ENCODE measurements at regions not wholly inside any gene's neighbourhood (a gene's known extent, or its start where the extent isn't known, plus 50 kb on each side); places are given as distances from the start of the nearest gene placed in this dataset.
"Not testable (repeated sequence)": the region's sequence is repeated elsewhere in the genome, so short reads cannot be mapped to it uniquely, and the experiment has no call there.

DNA sequence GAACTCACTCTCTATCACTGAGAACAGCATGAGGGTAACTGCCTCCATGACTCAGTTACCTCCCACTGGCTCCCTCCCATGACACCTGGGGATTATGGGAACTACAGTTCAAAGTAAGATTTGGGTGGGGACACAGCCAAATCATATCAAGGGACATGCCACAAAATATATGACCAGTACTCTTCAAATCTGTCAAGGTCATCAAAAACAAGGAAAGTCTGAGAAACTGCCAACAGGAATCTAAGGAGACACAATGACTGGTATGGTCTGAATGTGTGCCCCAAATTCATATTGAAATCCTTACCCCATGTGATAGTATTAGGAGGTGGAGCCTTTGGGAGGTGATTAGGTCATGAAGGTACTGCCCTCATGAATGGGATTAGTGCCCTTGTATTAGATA is 258.8 kb downstream of the TPBG start:
- Mint-ChIP-seq H3K36me3 (no peaks in the 10 kb centered on the region), H3K9me3 (peaks cover 7% of the 10 kb centered on the region), H3K4me3 (no peak overlapping the region), H3K27ac (no peak overlapping the region), H3K4me1 (no peaks in the 10 kb centered on the region), H3K27me3 (no peaks in the 10 kb centered on the region)
- ATAC-seq = no peak

DNA sequence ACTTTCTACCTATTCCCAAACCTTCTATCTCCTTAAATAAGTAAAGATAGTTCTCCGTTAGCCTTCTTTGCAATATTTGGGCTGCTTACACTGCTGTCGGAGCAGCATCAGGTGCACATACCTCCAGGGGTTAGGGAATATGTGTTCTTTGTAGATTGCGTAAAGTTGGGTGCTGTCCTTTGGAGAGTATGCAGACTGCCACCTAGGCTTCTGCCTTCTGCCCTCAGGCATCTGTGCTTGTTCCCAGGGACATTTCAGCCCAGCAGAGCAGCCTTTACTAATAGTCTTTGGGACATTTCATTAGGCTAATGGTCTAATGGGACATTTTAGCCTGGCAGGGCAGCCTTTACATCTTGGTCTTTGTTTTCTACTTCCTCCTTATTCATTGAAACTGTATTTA is 260.6 kb downstream of the TPBG start:
- no peaks in the 10 kb centered on the region for H3K4me1 Mint-ChIP-seq
- H3K4me3 Mint-ChIP-seq = no peak overlapping the region
- no peaks in the 10 kb centered on the region for H3K36me3 Mint-ChIP-seq

GRCh38 chr6:82626946-82627345 is 263.3 kb downstream of the TPBG start:
- ATAC-seq, H3K4me3 Mint-ChIP-seq, H3K9me3 Mint-ChIP-seq, H3K36me3 Mint-ChIP-seq, H3K4me1 Mint-ChIP-seq, H3K27ac Mint-ChIP-seq, H3K27me3 Mint-ChIP-seq: not testable (repeated sequence)

More for the DNA sequence above, 260.6 kb downstream of the TPBG start:
- Mint-ChIP-seq H3K27ac (no peak overlapping the region), H3K27me3 (no peaks in the 10 kb centered on the region), H3K9me3 (peaks cover 7% of the 10 kb centered on the region)
- no peak for ATAC-seq

DNA sequence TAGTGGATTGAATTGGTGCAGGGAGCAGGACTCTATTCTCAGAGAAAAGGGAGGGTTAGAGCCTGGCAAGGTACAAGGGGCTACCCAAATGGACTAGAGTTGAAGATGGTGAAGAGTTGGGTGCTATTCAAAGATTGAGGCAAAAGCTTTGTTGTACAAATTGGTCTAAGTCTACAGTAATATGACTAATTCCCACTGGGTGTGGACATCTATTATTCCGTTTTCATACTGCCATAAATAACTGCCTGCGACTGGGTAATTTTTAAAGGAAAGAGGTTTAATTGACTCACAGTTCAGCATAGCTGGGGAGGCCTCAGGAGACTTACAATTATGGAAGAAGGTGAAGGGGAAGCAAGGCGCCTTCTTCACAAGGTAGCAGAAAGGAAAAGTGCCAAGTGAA is 266.3 kb downstream of the TPBG start:
- Mint-ChIP-seq H3K9me3 (peaks cover 4% of the 10 kb centered on the region), H3K27ac (no peak overlapping the region), H3K4me3 (no peak overlapping the region), H3K4me1 (no peaks in the 10 kb centered on the region), H3K27me3 (no peaks in the 10 kb centered on the region), H3K36me3 (no peaks in the 10 kb centered on the region)
- no peak for ATAC-seq

- no peaks in the 10 kb centered on the region for H3K4me1 Mint-ChIP-seq
Observed at GRCh38 chr6:82641677-82642076, 278.1 kb downstream of the TPBG start.

GRCh38 chr6:82645536-82646230 is 282.1 kb downstream of the TPBG start:
- H3K27me3 Mint-ChIP-seq = no peaks in the 10 kb centered on the region
- no peaks in the 10 kb centered on the region for H3K36me3 Mint-ChIP-seq
- no peak for ATAC-seq
- no peaks in the 10 kb centered on the region for H3K4me1 Mint-ChIP-seq
- no peak overlapping the region for H3K27ac Mint-ChIP-seq
- H3K9me3 Mint-ChIP-seq = peaks cover 5% of the 10 kb centered on the region
- H3K4me3 Mint-ChIP-seq = no peak overlapping the region

More at GRCh38 chr6:82641677-82642076, 278.1 kb downstream of the TPBG start:
- Mint-ChIP-seq H3K27me3 (no peaks in the 10 kb centered on the region), H3K27ac (no peak overlapping the region), H3K9me3 (peaks cover 8% of the 10 kb centered on the region), H3K4me3 (no peak overlapping the region), H3K36me3 (no peaks in the 10 kb centered on the region)
- ATAC-seq = no peak

- no peaks in the 10 kb centered on the region for H3K4me1 Mint-ChIP-seq
- no peak overlapping the region for H3K27ac Mint-ChIP-seq
- ATAC-seq = no peak
Observed at GRCh38 chr6:82646231-82646615, 282.6 kb downstream of the TPBG start.

GRCh38 chr6:82651845-82652335 is 288.3 kb downstream of the TPBG start:
- no peak overlapping the region for H3K4me3 Mint-ChIP-seq
- H3K27me3 Mint-ChIP-seq = no peaks in the 10 kb centered on the region
- no peak overlapping the region for H3K27ac Mint-ChIP-seq
- H3K9me3 Mint-ChIP-seq = peaks cover 1% of the 10 kb centered on the region
- no peak for ATAC-seq
- no peaks in the 10 kb centered on the region for H3K4me1 Mint-ChIP-seq
- H3K36me3 Mint-ChIP-seq = no peaks in the 10 kb centered on the region

More at GRCh38 chr6:82646231-82646615, 282.6 kb downstream of the TPBG start:
- Mint-ChIP-seq H3K36me3 (no peaks in the 10 kb centered on the region), H3K27me3 (no peaks in the 10 kb centered on the region), H3K9me3 (peaks cover 4% of the 10 kb centered on the region), H3K4me3 (no peak overlapping the region)

DNA sequence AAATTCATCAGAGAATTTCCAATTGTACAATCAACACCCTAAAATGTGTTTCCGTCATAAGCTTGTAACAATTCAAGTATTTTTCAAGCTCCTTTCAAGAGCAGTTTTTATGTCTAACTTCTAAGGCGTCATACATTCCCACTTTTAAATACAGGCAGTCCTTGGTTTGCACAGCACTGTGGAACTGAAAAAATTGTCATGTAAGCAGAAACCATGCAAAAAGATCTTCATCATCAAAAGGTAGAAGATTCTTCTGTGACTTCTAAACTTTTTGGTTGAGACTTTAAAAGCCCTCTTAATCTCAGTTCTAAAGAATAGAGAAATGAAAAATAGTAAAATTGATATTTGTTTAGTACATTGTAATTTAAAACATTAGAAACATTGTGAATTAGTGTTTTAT is 315.6 kb downstream of the TPBG start:
- H3K27me3 Mint-ChIP-seq = no peaks in the 10 kb centered on the region
- no peak overlapping the region for H3K27ac Mint-ChIP-seq
- peaks cover 11% of the 10 kb centered on the region for H3K9me3 Mint-ChIP-seq
- H3K36me3 Mint-ChIP-seq = no peaks in the 10 kb centered on the region
- H3K4me1 Mint-ChIP-seq = no peaks in the 10 kb centered on the region
- no peak for ATAC-seq
- no peak overlapping the region for H3K4me3 Mint-ChIP-seq

GRCh38 chr6:82680192-82680591 is 316.6 kb downstream of the TPBG start:
- H3K36me3 Mint-ChIP-seq = no peaks in the 10 kb centered on the region
- ATAC-seq = no peak
- no peak overlapping the region for H3K27ac Mint-ChIP-seq
- H3K9me3 Mint-ChIP-seq = peaks cover 9% of the 10 kb centered on the region
- no peaks in the 10 kb centered on the region for H3K27me3 Mint-ChIP-seq
- no peak overlapping the region for H3K4me3 Mint-ChIP-seq
- H3K4me1 Mint-ChIP-seq = no peaks in the 10 kb centered on the region

DNA sequence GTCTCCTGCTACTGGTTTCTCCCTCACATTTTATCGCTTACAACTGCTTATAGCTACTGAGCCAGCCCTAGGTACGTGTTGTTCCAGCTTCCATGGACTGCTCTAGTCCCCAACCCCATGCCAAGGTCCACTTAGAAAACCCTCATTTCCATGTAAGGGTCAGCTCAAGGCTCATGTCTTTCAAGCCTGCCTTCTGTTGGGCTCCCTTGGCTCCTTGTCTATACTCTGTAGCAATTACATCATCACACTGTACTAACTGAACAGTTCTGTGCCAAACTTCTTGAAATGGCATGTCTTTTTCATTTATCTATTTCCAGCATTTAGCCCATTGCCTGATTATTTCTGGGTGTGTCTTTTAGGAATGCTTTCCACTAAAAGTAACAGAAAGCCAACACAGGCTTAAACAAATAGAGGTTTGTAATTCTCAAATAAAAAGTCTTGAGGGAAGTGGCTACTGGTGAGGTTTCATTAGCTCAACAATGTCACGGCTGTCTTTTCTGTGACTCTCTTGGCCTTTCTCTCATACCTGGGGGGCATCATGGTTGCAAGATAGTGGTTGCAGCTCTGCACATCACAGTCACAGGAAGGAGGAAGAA is 317.6 kb downstream of the TPBG start:
- no peak for ATAC-seq
- no peaks in the 10 kb centered on the region for H3K4me1 Mint-ChIP-seq
- H3K4me3 Mint-ChIP-seq = no peak overlapping the region
- H3K27me3 Mint-ChIP-seq = no peaks in the 10 kb centered on the region
- no peaks in the 10 kb centered on the region for H3K36me3 Mint-ChIP-seq
- H3K27ac Mint-ChIP-seq = no peak overlapping the region
- H3K9me3 Mint-ChIP-seq = peaks cover 11% of the 10 kb centered on the region

DNA sequence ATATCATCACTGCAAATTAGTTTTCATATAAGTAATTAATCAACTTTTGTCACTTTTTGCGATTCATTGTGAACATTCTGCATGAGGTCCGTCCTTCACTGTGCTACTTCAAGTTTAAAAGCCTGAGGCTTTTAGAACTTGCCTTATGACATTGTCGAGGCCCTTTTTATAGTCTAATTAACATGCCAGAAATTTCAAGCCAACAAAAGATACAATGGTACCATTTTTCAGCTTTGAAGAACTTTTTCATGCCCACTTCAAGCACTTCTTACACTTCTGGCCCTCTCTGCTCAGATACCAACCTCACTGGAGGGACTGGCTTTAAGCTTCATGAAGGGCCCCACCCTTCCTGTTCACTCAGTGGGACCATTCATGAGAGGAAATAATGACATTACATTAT is 323.1 kb downstream of the TPBG start:
- Mint-ChIP-seq H3K4me1 (no peaks in the 10 kb centered on the region), H3K9me3 (peaks cover 9% of the 10 kb centered on the region), H3K4me3 (no peak overlapping the region), H3K36me3 (no peaks in the 10 kb centered on the region), H3K27me3 (no peaks in the 10 kb centered on the region), H3K27ac (no peak overlapping the region)
- ATAC-seq = no peak

DNA sequence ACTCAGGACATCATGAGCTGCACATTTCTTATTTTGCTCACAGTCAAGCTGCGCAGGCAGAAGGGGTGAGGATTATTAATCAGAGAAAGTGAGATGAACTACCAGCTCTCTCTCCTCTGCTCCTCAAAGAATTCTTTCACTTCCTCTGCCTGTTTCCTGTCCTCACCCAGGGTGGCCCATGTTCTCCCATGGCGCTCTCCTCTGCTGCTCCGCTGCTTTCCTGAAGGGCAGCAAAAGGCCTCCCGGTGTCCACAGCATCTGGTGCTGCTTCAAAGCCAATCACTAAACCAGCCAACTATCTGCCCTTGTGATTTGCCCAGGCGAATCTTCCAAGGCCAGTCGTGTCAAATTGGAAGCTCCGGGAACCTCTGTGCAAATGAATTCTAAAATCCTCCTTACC is 324.2 kb downstream of the TPBG start:
- H3K4me3 Mint-ChIP-seq = no peak overlapping the region
- H3K4me1 Mint-ChIP-seq = no peaks in the 10 kb centered on the region
- H3K27me3 Mint-ChIP-seq = no peaks in the 10 kb centered on the region
- no peaks in the 10 kb centered on the region for H3K36me3 Mint-ChIP-seq
- no peak overlapping the region for H3K27ac Mint-ChIP-seq
- no peak for ATAC-seq
- peaks cover 9% of the 10 kb centered on the region for H3K9me3 Mint-ChIP-seq

- Mint-ChIP-seq H3K27me3 (no peaks in the 10 kb centered on the region), H3K36me3 (no peaks in the 10 kb centered on the region), H3K9me3 (peaks cover 9% of the 10 kb centered on the region), H3K4me3 (no peak overlapping the region), H3K27ac (no peak overlapping the region), H3K4me1 (no peaks in the 10 kb centered on the region)
- ATAC-seq = no peak
Observed at GRCh38 chr6:82690283-82690682, 326.7 kb downstream of the TPBG start.

DNA sequence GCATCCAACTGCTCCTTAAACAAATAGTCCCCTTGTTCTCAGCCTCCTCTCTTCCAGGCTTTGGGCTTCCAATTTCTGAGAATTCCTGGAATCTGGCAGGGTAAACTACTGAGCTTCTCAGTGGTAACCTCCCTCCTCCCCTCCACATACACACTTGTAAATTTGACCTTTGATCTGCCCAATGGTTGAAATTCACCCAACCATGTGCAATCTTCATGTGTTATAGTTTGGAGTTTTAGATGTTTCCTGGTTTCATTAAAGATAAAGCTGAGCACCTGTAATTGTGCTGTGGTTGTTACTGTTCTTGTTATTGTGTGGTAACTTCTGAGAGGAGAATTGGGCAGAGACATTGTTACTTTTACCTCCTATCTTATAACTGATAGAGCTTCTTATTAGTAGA is 328.4 kb downstream of the TPBG start:
- Mint-ChIP-seq H3K36me3 (no peaks in the 10 kb centered on the region), H3K4me1 (no peaks in the 10 kb centered on the region), H3K9me3 (peaks cover 6% of the 10 kb centered on the region), H3K27ac (no peak overlapping the region), H3K4me3 (no peak overlapping the region), H3K27me3 (no peaks in the 10 kb centered on the region)
- no peak for ATAC-seq

DNA sequence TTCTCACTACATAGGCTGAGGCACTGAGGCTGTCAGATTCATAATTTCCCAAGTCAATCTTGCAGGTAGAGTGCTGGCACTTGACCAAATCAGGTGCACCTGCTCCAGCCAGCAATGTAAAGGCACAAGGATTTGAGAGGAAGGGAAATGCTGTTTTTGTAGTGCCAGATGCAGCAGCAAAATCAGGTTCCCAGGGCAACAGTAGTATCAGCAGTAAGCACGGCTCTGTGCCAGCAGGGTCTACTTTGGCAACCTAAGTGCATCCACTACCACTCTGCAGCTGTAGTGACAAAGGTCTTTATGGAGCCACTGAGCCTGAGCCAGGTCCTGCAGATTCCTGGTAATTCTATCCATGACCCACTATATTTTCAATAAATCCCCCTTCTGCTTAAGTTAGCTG is 329.5 kb downstream of the TPBG start:
- no peak for ATAC-seq
- H3K4me3 Mint-ChIP-seq = no peak overlapping the region
- no peaks in the 10 kb centered on the region for H3K27me3 Mint-ChIP-seq
- H3K27ac Mint-ChIP-seq = no peak overlapping the region
- no peaks in the 10 kb centered on the region for H3K4me1 Mint-ChIP-seq
- peaks cover 6% of the 10 kb centered on the region for H3K9me3 Mint-ChIP-seq
- no peaks in the 10 kb centered on the region for H3K36me3 Mint-ChIP-seq
